HG03103 (cell line): ENCODE measurements at regions not wholly inside any gene's neighbourhood (a gene's known extent, or its start where the extent isn't known, plus 50 kb on each side); places are given as distances from the start of the nearest gene placed in this dataset.
"Not testable (repeated sequence)": the region's sequence is repeated elsewhere in the genome, so short reads cannot be mapped to it uniquely, and the experiment has no call there.

Source experiments
- ATAC-seq: cut with Tn5 transposase; IDR thresholded peaks from one replicate; pipeline ENCODE4 v1.9.1; 2021; ENCODE audit warnings: low read depth; ENCODE audit not compliant: unreplicated experiment

- not testable (repeated sequence) for ATAC-seq
These were observed 66.5 kb upstream of the FGF13 start for GRCh38 chrX:138777908-138778575.

GRCh38 chrX:138777230-138777629, 65.7 kb upstream of the FGF13 start:
- ATAC-seq, result no peak

GRCh38 chrX:138775517-138775916, 64.0 kb upstream of the FGF13 start:
- ATAC-seq, result peak; percentile 58

GRCh38 chrX:138771047-138771446, 59.5 kb upstream of the FGF13 start:
- ATAC-seq, result no peak

- ATAC-seq, result no peak
These were observed 58.4 kb upstream of the FGF13 start for GRCh38 chrX:138769918-138770317.

- no peak for ATAC-seq
These were observed 53.5 kb upstream of the FGF13 start for GRCh38 chrX:138765051-138765450.

- ATAC-seq, result no peak
These were observed 52.2 kb upstream of the FGF13 start for GRCh38 chrX:138763761-138764160.

GRCh38 chrX:138761380-138761779, 49.9 kb upstream of the FGF13 start:
- ATAC-seq, result no peak
